GM23248 (cell line): ENCODE measurements at regions not wholly inside any gene's neighbourhood (a gene's known extent, or its start where the extent isn't known, plus 50 kb on each side); places are given as distances from the start of the nearest gene placed in this dataset.

Experiments used
- EZH2 ChIP-seq: fragments of 200-600 bp; sonication (generic); IDR thresholded peaks from 2 replicates; pipeline ENCODE4 v1.6.1; 2018; ENCODE audit warnings: antibody characterized with exemption, mild to moderate bottlenecking; ENCODE audit not compliant: insufficient read depth, poor library complexity, severe bottlenecking
- EZH2phosphoT487 ChIP-seq: fragments of 200-600 bp; sonication (generic); IDR thresholded peaks from 2 replicates; pipeline ENCODE4 v1.6.1; 2018; ENCODE audit warnings: antibody characterized with exemption, moderate library complexity, mild to moderate bottlenecking, low read depth; ENCODE audit not compliant: insufficient read depth

DNA sequence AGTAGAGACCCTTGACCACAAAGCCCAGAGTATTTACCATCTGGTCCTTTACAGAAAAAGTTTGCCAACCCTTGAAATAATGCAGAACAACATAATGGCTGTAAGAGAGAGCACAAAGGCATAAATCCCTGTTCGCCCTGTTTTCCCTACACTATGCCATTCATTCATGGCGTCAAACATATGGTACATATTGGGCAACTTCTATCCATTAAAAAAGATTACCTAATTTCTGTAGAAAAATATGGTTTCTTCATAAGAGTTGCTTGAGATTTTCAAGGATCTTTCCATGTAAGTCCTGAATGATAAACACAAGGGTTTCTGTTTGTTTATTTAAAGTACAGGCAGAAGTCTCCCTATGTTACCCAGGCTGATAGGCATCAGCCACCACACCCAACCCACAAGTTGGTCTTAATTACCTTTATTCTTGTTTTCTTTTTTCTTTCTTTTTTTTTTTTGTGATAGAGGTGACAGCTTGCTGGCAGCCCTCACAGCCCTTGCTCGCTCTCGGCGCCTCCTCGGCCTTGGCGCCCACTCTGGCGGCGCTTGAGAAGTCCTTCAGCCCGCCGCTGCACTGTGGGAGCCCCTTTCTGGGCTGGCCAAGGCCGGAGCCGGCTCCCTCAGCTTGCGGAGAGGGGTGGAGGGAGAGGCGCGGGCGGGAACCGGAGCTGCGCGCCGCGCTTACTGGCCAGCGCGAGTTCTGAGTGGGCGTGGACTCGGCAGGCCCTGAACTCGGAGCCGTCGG is 68.3 kb upstream of the NR5A2 start:
- TF ChIP-seq EZH2 (no peak), EZH2phosphoT487 (no peak)
